ENCODE measurements at regions not wholly inside any gene's neighbourhood (a gene's known extent, or its start where the extent isn't known, plus 50 kb on each side); places are given as distances from the start of the nearest gene placed in this dataset.

DNA sequence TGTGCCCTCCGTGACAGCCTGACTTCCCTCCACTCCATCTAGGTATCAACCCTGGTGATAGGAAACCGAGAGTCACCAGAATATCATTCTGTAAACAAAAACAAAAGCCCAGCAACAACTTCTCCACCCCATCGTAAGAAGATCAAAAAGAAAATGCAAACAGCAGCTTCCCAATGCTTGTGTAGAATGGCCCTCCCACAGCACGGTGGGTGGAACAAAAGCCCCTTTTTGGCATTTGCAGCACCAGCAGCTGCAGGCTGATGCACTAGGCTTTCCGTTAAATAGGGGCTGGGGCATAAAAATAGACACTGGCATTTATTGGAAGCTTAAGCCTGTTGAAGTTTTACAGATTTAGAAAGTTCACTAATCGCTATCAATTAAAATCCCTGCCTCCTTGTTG is 513.0 kb downstream of the GALR1 start:
- H3K4me3 ChIP-seq (ENCODE audit: low read depth, low read length): no peak overlapping the region
- TF ChIP-seq, protein P1, sequence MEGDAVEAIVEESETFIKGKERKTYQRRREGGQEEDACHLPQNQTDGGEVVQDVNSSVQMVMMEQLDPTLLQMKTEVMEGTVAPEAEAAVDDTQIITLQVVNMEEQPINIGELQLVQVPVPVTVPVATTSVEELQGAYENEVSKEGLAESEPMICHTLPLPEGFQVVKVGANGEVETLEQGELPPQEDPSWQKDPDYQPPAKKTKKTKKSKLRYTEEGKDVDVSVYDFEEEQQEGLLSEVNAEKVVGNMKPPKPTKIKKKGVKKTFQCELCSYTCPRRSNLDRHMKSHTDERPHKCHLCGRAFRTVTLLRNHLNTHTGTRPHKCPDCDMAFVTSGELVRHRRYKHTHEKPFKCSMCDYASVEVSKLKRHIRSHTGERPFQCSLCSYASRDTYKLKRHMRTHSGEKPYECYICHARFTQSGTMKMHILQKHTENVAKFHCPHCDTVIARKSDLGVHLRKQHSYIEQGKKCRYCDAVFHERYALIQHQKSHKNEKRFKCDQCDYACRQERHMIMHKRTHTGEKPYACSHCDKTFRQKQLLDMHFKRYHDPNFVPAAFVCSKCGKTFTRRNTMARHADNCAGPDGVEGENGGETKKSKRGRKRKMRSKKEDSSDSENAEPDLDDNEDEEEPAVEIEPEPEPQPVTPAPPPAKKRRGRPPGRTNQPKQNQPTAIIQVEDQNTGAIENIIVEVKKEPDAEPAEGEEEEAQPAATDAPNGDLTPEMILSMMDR (IDR thresholded peaks at IDR 0.05; ENCODE audit: low read depth, low read length): no peak

GRCh38 chr18:77763530-77764145 is 514.0 kb downstream of the GALR1 start:
- no peak overlapping the region for H3K4me3 ChIP-seq (ENCODE audit: low read depth, low read length)
- TF ChIP-seq, protein P1 (IDR thresholded peaks at IDR 0.05; ENCODE audit: low read depth, low read length): no peak

- no peak overlapping the region for H3K4me3 ChIP-seq (ENCODE audit: low read depth, low read length)
These were observed 515.8 kb downstream of the GALR1 start for GRCh38 chr18:77765468-77765867.

GRCh38 chr18:77766421-77766820 is 516.8 kb downstream of the GALR1 start:
- TF ChIP-seq, protein P1 (IDR thresholded peaks at IDR 0.05; ENCODE audit: low read depth, low read length): no peak
- no peak overlapping the region for H3K4me3 ChIP-seq (ENCODE audit: low read depth, low read length)

More at GRCh38 chr18:77765468-77765867, 515.8 kb downstream of the GALR1 start:
- TF ChIP-seq, protein P1 (IDR thresholded peaks at IDR 0.05; ENCODE audit: low read depth, low read length): no peak

GRCh38 chr18:77772177-77772576 is 522.5 kb downstream of the GALR1 start:
- H3K4me3 ChIP-seq (ENCODE audit: low read depth, low read length): no peak overlapping the region
- TF ChIP-seq, protein P1 (IDR thresholded peaks at IDR 0.05; ENCODE audit: low read depth, low read length): no peak

DNA sequence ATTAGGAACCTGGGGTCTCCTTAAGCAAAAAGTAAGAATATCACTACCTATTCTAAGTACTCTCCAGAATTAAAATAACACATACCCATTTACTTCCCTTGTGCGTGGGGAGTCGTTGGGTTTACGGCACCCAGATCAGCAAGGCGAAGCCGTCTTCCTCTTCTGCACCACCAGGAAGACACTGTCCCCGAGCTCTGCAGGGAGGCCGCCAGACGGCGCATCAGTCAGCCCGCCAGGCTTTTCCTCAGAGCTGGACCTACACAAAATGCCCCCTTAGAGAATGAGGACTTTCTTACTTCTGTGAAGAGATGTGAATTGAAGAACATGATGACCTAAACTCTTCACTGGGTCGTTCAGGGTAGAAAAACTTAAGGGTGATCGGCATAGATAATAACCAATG is 526.5 kb downstream of the GALR1 start:
- TF ChIP-seq, protein P1 (IDR thresholded peaks at IDR 0.05; ENCODE audit: low read depth, low read length): no peak
- H3K4me3 ChIP-seq (ENCODE audit: low read depth, low read length): no peak overlapping the region

GRCh38 chr18:77777163-77777562 is 527.5 kb downstream of the GALR1 start:
- no peak overlapping the region for H3K4me3 ChIP-seq (ENCODE audit: low read depth, low read length)
- TF ChIP-seq, protein P1 (IDR thresholded peaks at IDR 0.05; ENCODE audit: low read depth, low read length): no peak
